GM19452 (cell line): ENCODE measurements at regions not wholly inside any gene's neighbourhood (a gene's known extent, or its start where the extent isn't known, plus 50 kb on each side); places are given as distances from the start of the nearest gene placed in this dataset.

Source experiments
- ATAC-seq: cut with Tn5 transposase; IDR thresholded peaks from one replicate; pipeline ENCODE4 v1.9.1; 2021; ENCODE audit not compliant: unreplicated experiment

DNA sequence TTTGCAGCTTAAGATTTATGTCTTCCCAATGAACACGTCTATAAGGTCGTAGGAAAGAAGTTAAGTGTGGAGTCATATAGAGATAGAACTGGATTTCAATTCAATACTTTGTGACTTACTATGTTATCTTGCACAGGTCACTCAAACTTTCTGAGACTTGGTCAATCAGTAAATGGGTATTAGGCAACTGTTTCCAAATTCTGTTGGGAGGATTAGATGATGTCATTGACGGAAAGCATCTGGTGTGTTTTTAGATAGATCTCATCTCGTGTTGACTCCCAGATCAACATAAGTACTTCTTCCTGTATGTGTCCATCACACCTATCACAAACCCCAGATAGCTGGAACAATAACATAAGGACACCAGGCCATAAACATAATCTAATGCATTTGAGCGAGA lies 771.1 kb upstream of the FANCL start:
- no peak for ATAC-seq

DNA sequence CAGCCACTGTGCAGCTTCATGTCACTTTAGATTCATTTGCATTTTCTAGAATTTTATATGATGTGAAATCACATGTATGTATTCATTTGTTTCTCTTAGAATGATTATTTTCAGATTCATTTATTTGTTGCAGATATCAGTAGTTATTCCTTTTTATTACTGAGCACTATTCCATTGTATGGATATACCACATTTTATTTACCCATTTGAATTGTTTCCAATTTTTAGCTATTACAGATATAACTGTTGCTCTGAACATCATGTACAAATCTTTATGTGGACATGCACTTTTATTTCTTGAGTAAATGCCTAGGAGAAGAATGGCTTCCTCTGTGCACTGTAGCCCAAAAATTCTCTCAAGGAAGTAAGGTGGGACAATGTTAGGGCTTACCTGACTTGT lies 767.8 kb upstream of the FANCL start:
- ATAC-seq: no peak

DNA sequence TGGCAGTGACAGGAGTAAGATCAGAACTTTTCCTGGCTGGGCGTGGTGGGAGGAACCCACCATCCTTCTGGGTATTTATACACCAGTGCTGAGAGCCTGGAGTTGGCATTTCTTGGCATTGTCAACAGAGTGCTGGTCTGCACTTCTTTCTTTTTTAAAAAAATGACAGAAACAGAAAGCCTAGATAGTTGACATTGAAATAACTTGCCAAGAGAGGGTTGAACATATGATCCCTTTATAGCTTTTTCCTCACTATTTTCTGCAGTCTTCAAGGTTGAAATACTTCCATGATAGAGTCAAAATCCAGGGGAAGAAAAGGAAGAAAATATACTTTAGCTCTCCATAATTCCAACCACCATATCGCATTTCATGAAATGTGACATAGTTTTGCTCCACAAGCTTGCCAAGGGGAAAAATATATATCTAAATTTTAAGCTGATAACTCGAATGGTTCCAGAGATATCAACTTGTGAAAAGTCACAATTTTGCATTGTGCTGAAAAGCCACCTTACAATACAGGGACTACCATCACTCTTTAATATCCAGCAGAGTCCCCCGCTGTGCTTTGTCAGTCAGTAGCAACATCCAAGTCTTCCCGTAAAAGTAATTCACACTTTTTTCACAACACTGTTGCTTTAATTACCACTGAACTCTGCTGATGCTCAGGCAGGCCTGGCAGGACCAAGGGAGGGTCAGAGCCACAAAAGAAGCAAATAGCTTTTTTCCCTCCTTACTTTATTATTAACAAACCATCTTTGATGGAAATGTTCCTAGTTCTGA lies 764.9 kb upstream of the FANCL start:
- ATAC-seq: no peak

DNA sequence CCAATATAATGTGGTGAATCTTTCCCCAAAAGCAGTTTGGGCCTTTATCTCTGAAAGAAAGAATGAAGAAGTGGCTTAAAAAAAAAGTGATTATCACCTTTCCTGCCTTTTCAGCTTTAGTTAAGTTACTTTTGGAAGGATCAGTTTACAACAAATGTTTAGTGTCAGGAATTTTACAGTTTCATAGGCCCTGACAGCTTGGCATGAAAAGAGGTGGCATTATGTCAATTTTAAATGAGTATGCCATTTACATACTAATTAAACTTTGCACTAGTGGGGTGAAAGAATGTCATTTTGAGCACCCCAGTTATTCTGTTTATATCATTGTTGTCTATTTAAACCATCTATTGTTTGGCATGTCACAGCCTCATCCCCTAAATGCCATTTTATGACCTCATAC lies 763.5 kb upstream of the FANCL start:
- no peak for ATAC-seq

- no peak for ATAC-seq
These were observed 759.7 kb upstream of the FANCL start for GRCh38 chr2:59000796-59001195.

GRCh38 chr2:58992062-58992706 lies 751.1 kb upstream of the FANCL start:
- no peak for ATAC-seq

- ATAC-seq: no peak
These were observed 750.2 kb upstream of the FANCL start for GRCh38 chr2:58991357-58991756.

DNA sequence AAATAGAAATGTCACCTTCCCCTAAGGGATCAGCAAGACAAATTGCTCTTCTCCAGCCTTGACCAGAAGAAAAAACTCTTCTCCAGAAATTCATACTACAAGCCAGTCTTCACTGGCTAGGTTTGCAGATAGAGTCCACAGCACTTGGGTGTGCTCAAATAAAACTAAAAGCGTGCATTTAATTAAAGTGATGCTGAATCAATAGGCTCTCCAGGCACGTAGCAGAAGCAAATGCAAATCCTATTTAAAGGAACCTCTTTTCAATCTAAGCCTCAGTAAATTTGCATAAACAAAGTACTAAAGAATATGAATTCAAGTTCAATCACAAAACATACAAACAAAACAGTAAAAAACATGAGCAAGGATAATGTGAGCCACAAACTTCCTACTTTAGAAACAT lies 744.4 kb upstream of the FANCL start:
- no peak for ATAC-seq

DNA sequence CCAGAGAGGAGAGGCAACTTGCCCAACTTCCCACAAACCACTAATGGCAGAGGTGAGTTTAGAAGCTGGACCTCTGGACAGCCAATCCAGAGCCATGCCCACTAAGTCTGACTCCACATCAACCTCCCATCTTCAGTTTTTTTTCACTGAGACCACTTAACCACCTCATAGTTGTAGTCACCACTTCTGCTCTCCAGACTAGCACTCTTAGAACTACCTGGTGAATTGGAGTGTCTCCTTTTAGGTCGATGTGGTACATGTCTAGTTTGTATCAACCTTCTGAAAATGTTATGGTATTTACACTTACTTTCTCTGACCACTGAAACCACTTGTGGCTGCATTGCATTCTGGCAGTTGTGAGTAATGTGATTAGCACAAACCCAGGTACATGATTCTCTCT lies 743.6 kb upstream of the FANCL start:
- ATAC-seq: no peak

DNA sequence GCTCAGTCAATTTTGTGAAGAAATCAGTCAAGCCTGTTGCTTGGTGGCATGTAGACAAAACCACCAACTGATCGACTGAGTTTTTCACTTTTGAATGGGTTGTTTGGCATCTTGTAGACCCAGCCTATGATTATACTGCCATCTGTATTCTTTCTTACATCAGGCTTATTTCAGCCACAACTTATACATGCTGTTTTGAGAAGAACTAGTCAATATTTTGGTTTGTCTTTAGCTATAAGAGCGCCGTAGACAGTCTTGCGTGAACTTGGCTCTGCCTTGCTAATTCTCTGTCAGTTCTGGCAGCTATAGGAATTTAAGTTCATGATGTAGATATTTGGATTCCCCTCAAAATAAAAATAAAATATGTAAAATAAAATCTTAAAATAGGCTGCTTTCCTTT lies 742.0 kb upstream of the FANCL start:
- ATAC-seq: no peak

- no peak for ATAC-seq
These were observed 740.1 kb upstream of the FANCL start for GRCh38 chr2:58981237-58981636.

DNA sequence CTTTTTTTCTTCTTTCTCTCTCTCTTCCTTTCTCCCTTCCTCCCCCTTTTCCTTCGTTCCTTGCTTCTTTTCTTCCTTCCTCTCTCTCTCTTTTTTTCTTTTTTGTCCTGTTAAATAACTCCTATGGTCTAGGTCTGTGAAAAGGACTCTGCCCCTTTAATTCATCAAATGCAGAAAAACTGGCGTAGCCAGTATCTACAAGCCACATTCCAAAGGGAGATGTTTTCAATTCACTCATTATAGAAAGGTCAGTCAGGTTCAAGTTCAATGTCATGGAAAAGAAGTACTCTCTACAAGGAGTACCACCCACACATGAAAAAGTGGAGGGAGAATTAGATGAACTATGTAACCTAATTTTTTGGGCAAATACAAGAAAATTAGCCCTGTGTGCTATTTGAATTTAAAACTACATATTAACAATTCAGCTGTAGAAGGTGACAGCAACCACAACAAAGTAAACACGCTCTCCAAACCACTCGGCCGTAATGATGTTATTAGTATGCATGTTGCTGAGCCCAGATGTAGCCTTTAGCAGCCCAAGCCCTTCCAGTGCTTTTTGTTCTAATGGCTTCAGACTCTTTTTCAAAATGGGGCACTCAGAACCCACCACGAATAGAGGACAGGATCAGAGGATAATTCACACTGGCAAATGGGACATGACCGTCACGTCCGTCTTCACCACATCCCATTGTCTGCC lies 735.4 kb upstream of the FANCL start:
- ATAC-seq: no peak

DNA sequence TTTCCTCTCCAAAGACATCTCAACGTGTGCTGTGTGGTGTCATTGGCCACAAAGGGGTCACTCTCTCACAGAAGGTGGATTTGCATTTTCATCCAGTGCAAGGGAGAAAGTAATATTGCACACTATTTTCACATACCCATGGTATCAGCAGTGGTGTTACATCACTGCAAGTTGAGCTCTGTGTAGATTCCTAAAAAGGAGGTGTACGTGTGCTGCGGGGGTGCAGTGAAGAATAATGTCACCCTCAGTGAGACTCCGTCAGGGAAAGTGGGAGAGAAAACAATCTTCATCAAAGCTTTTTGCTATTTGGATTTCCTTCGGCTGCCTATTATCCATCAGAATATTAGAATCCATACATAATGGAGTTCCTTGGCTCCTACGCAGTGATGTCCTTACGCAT lies 733.8 kb upstream of the FANCL start:
- ATAC-seq: no peak

DNA sequence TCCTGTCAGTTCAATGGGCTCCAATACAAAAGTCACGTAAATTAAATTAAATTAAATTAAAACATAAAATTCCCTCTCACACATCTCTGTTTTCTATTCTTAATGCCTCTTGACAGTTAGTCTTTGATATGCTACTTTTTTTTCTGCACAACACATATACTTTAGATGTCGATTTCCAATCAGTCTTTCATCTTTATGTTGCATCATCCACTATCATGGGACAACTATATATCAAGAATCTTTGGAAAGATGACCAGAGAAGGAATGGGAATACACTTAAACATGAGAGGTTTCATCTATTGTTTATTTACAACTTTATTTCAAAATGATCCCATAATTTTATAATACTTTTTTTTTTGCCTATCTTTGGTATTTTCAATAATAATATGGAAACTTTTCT lies 733.3 kb upstream of the FANCL start:
- no peak for ATAC-seq

GRCh38 chr2:58973811-58974281 lies 732.7 kb upstream of the FANCL start:
- no peak for ATAC-seq

GRCh38 chr2:58972737-58973136 lies 731.6 kb upstream of the FANCL start:
- ATAC-seq: no peak

GRCh38 chr2:58971511-58972360 lies 730.6 kb upstream of the FANCL start:
- ATAC-seq: no peak

- no peak for ATAC-seq
These were observed 729.2 kb upstream of the FANCL start for GRCh38 chr2:58970365-58970764.

DNA sequence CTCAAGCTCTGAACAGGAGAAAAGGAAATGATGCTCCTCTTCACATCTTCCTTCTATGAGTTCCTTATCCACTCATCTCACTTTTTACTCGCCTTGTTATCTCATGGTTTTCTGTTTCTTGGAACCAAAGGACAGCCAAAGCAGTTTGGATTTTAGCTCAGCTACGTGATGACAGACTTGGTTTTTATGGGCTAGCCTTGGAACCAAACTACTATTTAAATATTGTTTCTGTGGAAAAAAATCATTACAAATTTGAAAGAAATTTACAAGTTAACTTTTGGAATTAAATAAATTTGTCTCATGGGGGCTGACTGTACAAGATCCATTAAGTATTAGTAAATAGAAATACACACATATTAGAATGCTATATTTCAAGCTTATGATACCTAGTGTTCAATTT lies 727.8 kb upstream of the FANCL start:
- ATAC-seq: no peak

DNA sequence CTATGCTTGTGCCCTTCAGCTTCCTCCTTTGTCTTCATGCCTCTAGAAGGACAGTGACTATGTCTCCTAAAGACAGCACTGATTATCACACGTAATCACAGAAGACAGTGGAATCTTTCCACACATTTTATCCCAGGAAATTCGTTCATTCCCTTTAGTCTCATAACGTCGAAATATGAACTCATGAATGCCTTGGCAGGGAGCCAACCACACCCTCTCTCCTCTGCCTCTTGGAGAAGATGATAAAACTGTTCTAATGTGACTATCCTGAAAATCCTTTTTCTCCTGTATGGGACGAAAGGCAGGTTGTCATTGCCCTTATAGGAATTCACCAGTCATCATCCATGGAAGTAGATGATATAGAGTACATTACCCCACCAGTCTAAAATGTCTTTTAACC lies 726.6 kb upstream of the FANCL start:
- no peak for ATAC-seq

GRCh38 chr2:58965602-58966001 lies 724.5 kb upstream of the FANCL start:
- no peak for ATAC-seq
